Esophagus muscularis mucosa (tissue), 4 donors: ENCODE measurements at regions not wholly inside any gene's neighbourhood (a gene's known extent, or its start where the extent isn't known, plus 50 kb on each side); places are given as distances from the start of the nearest gene placed in this dataset.

Experiments used
- EP300 ChIP-seq: sonication (generic); formaldehyde crosslinking; IDR thresholded peaks from one replicate; pipeline ENCODE4 v1.6.1; 2017; ENCODE audit warnings: antibody characterized with exemption
- POLR2A ChIP-seq: fragments of 450-650 bp; IDR thresholded peaks from one replicate; pipeline ENCODE4 v1.6.1; 2017; ENCODE audit warnings: antibody characterized with exemption, moderate library complexity, mild to moderate bottlenecking, low read depth
- POLR2AphosphoS5 ChIP-seq, 2 donors: sonication (generic); formaldehyde crosslinking; IDR thresholded peaks; one replicate each; pipeline ENCODE4 v1.6.1; 2017; ENCODE audit warnings: antibody characterized with exemption in 2 of 2
- TF ChIP-seq, protein P1 (sequence below), 3 experiments: fragments of 200-600 bp in 2 of 3; fragments of 450-650 bp in 1 of 3; sonication (generic) in 2 of 3; IDR thresholded peaks; one replicate each; pipeline ENCODE4 v1.5.1; 2017 to 2019; ENCODE audit warnings: antibody characterized with exemption in 3 of 3, mild to moderate bottlenecking in 2 of 3, moderate library complexity in 1 of 3

DNA sequence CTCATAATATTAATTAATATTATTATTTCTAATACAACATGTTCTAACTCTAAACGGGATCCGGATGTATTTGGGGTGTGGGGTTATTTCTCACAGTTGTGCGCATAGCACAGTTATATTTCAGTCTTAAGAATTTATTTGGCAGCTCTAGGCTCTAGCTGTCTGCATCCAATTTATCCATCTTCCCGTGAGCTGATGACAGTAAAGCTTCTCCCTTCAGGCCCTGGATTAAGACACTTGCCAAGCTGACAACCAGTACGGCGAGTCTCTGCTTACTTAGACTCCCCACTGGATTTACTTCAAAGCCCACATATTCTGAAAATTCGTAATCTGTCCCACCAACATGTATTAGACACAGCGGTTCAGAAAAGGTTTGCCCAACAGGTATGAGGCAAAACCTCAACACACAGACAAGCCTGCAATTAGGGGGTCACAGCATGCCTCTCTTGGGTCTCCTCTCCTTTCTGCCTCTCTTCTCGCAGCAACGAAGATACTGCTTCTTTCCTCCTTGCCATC, 232.9 kb upstream of the TMTC1 start:
- TF ChIP-seq, protein P1, sequence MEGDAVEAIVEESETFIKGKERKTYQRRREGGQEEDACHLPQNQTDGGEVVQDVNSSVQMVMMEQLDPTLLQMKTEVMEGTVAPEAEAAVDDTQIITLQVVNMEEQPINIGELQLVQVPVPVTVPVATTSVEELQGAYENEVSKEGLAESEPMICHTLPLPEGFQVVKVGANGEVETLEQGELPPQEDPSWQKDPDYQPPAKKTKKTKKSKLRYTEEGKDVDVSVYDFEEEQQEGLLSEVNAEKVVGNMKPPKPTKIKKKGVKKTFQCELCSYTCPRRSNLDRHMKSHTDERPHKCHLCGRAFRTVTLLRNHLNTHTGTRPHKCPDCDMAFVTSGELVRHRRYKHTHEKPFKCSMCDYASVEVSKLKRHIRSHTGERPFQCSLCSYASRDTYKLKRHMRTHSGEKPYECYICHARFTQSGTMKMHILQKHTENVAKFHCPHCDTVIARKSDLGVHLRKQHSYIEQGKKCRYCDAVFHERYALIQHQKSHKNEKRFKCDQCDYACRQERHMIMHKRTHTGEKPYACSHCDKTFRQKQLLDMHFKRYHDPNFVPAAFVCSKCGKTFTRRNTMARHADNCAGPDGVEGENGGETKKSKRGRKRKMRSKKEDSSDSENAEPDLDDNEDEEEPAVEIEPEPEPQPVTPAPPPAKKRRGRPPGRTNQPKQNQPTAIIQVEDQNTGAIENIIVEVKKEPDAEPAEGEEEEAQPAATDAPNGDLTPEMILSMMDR (IDR thresholded peaks at IDR 0.05) = no peak
- TF ChIP-seq EP300 (no peak), POLR2A (no peak), POLR2AphosphoS5 (IDR thresholded peaks at IDR 0.05) (no peak)
